ENCODE measurements at regions not wholly inside any gene's neighbourhood (a gene's known extent, or its start where the extent isn't known, plus 50 kb on each side); places are given as distances from the start of the nearest gene placed in this dataset.

DNA sequence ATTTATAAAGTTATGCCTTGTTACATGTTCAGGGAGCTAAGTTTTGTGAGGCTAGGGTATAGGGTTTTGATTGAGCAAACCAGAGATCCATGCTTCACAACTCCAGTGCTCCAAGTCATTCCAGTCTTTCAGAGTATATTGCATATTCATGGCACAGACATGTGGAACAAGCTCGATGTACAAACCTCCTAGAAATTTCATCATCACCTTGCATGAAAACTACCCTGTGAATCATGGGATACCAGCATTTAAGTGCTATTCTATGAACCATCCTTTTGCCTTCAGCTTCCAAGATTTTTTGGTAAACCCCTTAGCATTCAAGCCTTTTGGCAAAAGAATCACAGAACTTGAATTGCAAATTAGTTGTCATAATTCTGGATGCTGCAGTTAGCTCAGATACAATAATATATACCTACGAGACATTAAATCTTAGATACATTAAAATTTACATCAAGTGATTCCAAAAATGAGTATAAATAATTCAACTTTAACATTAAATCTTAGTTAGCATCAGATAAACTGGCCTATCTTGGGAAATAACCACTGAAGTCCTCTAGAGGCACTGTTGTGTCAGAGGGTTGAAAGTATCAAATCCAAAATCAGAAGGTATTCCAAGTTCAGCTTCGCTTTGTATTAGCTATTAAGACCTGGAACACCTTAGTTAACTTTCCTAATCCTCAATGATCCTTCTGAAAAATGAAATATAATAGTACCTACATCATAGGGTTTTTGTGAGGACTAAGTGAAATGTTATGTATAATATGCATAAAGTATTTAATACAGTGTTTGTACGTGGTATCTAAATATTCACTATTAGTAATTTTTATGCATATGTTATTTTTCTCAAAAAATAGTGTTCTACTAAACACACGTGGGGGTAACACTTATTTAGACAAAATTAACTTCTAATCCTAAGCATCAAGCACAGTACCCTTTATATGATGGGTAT, 55.5 kb upstream of the CABCOCO1 start:
- H3K36me3 ChIP-seq (replicated peaks; ENCODE audit: low read depth, low read length), result no peaks in the 10 kb centered on the region
- no peak overlapping the region for H3K9ac ChIP-seq (ENCODE audit: low read length)
- no peaks in the 10 kb centered on the region for H4K20me1 ChIP-seq (ENCODE audit: insufficient read depth, low read length)
- no peaks in the 10 kb centered on the region for H3K4me1 ChIP-seq (ENCODE audit: low read length)
- no peaks in the 10 kb centered on the region for H3K79me2 ChIP-seq (ENCODE audit: low read length)
- H3K27me3 ChIP-seq (ENCODE audit: low read depth, low read length), result no peaks in the 10 kb centered on the region
- H3K9me3 ChIP-seq (ENCODE audit: insufficient read depth, low read length), result no peaks in the 10 kb centered on the region
- H3K4me3 ChIP-seq (ENCODE audit: low read length), result no peak overlapping the region
- H2AFZ ChIP-seq (ENCODE audit: low read depth, low read length), result no peak overlapping the region
- no peak overlapping the region for H3K4me2 ChIP-seq (ENCODE audit: low read length)
- no peak for TF ChIP-seq EZH2phosphoT487 (IDR thresholded peaks at IDR 0.05; ENCODE audit: low read depth)
- TF ChIP-seq, protein P1, sequence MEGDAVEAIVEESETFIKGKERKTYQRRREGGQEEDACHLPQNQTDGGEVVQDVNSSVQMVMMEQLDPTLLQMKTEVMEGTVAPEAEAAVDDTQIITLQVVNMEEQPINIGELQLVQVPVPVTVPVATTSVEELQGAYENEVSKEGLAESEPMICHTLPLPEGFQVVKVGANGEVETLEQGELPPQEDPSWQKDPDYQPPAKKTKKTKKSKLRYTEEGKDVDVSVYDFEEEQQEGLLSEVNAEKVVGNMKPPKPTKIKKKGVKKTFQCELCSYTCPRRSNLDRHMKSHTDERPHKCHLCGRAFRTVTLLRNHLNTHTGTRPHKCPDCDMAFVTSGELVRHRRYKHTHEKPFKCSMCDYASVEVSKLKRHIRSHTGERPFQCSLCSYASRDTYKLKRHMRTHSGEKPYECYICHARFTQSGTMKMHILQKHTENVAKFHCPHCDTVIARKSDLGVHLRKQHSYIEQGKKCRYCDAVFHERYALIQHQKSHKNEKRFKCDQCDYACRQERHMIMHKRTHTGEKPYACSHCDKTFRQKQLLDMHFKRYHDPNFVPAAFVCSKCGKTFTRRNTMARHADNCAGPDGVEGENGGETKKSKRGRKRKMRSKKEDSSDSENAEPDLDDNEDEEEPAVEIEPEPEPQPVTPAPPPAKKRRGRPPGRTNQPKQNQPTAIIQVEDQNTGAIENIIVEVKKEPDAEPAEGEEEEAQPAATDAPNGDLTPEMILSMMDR (IDR thresholded peaks at IDR 0.05; ENCODE audit: low read depth, low read length), result peak; percentile 38
- H3K27ac ChIP-seq (ENCODE audit: low read length), result no peak overlapping the region

- TF ChIP-seq, protein P1 (IDR thresholded peaks at IDR 0.05; ENCODE audit: low read depth, low read length), result no peak
- no peak for TF ChIP-seq EZH2phosphoT487 (IDR thresholded peaks at IDR 0.05; ENCODE audit: low read depth)
These were observed 57.5 kb upstream of the CABCOCO1 start for GRCh38 chr10:61605221-61605620.

GRCh38 chr10:61600399-61600798, 62.3 kb upstream of the CABCOCO1 start:
- Histone ChIP-seq H4K20me1 (ENCODE audit: insufficient read depth, low read length) (no peaks in the 10 kb centered on the region), H3K4me1 (ENCODE audit: low read length) (no peaks in the 10 kb centered on the region), H3K9me3 (ENCODE audit: insufficient read depth, low read length) (no peaks in the 10 kb centered on the region), H2AFZ (ENCODE audit: low read depth, low read length) (no peak overlapping the region), H3K36me3 (replicated peaks; ENCODE audit: low read depth, low read length) (no peaks in the 10 kb centered on the region), H3K27me3 (ENCODE audit: low read depth, low read length) (no peaks in the 10 kb centered on the region), H3K27ac (ENCODE audit: low read length) (no peak overlapping the region), H3K4me2 (ENCODE audit: low read length) (no peak overlapping the region), H3K4me3 (ENCODE audit: low read length) (no peak overlapping the region), H3K79me2 (ENCODE audit: low read length) (no peaks in the 10 kb centered on the region), H3K9ac (ENCODE audit: low read length) (no peak overlapping the region)
- TF ChIP-seq EZH2phosphoT487 (IDR thresholded peaks at IDR 0.05; ENCODE audit: low read depth), result no peak
- TF ChIP-seq, protein P1 (IDR thresholded peaks at IDR 0.05; ENCODE audit: low read depth, low read length), result no peak

More at GRCh38 chr10:61605221-61605620, 57.5 kb upstream of the CABCOCO1 start:
- no peaks in the 10 kb centered on the region for H3K79me2 ChIP-seq (ENCODE audit: low read length)
- no peaks in the 10 kb centered on the region for H3K9me3 ChIP-seq (ENCODE audit: insufficient read depth, low read length)
- no peak overlapping the region for H3K4me3 ChIP-seq (ENCODE audit: low read length)
- H3K27ac ChIP-seq (ENCODE audit: low read length), result no peak overlapping the region
- H3K4me2 ChIP-seq (ENCODE audit: low read length), result no peak overlapping the region
- no peaks in the 10 kb centered on the region for H3K27me3 ChIP-seq (ENCODE audit: low read depth, low read length)
- no peaks in the 10 kb centered on the region for H4K20me1 ChIP-seq (ENCODE audit: insufficient read depth, low read length)
- no peak overlapping the region for H3K9ac ChIP-seq (ENCODE audit: low read length)
- no peaks in the 10 kb centered on the region for H3K36me3 ChIP-seq (replicated peaks; ENCODE audit: low read depth, low read length)
- no peaks in the 10 kb centered on the region for H3K4me1 ChIP-seq (ENCODE audit: low read length)
- H2AFZ ChIP-seq (ENCODE audit: low read depth, low read length), result no peak overlapping the region

DNA sequence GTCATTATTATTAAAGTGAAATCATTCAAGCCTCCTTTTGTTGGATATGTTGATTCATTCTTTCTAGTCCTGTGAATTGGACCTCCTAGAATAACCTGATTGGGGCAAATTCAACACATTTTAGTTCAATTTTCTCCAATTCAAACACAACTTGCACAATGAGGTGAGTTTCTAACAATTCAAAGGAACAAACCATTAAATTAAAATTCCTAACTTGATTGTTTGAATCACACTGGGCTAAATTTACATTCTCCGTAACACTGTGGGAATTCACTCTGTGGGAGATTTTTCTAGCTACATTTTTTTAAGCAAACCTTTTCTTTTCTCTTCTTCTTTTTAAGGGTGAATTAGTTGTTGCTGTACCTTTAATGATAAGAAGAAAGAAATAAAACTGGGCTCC, 68.3 kb upstream of the CABCOCO1 start:
- Histone ChIP-seq H3K27ac (ENCODE audit: low read length) (no peak overlapping the region), H3K36me3 (replicated peaks; ENCODE audit: low read depth, low read length) (no peaks in the 10 kb centered on the region), H2AFZ (ENCODE audit: low read depth, low read length) (no peak overlapping the region), H3K27me3 (ENCODE audit: low read depth, low read length) (no peaks in the 10 kb centered on the region), H3K4me3 (ENCODE audit: low read length) (no peak overlapping the region), H3K9me3 (ENCODE audit: insufficient read depth, low read length) (no peaks in the 10 kb centered on the region), H3K4me2 (ENCODE audit: low read length) (no peak overlapping the region), H3K4me1 (ENCODE audit: low read length) (peaks cover 7% of the 10 kb centered on the region), H3K9ac (ENCODE audit: low read length) (no peak overlapping the region), H4K20me1 (ENCODE audit: insufficient read depth, low read length) (no peaks in the 10 kb centered on the region), H3K79me2 (ENCODE audit: low read length) (no peaks in the 10 kb centered on the region)
- no peak for TF ChIP-seq EZH2phosphoT487 (IDR thresholded peaks at IDR 0.05; ENCODE audit: low read depth)
- TF ChIP-seq, protein P1 (IDR thresholded peaks at IDR 0.05; ENCODE audit: low read depth, low read length), result no peak
